Mesendoderm (in vitro differentiated cells): ENCODE measurements at regions not wholly inside any gene's neighbourhood (a gene's known extent, or its start where the extent isn't known, plus 50 kb on each side); places are given as distances from the start of the nearest gene placed in this dataset.

Experiments
- DNase-seq: peaks from one replicate; pipeline ENCODE4 v3.0.0; 2013
- H2AK5ac ChIP-seq: 2 replicates; pipeline ENCODE4 v1.6.1; 2013; ENCODE audit warnings: low read length, inconsistent platforms
- H2BK120ac ChIP-seq: 2 replicates; pipeline ENCODE4 v1.6.1; 2013; ENCODE audit warnings: low read depth, mild to moderate bottlenecking, low read length, moderate library complexity, mixed read lengths
- H2BK15ac ChIP-seq: replicated peaks from 2 replicates; pipeline ENCODE4 v1.6.1; 2013; ENCODE audit warnings: low read depth, mild to moderate bottlenecking, moderate library complexity
- H2BK5ac ChIP-seq: 2 replicates; pipeline ENCODE4 v1.6.1; 2013; ENCODE audit warnings: low read length, inconsistent platforms
- H3K18ac ChIP-seq: 2 replicates; pipeline ENCODE4 v1.6.1; 2013; ENCODE audit warnings: mild to moderate bottlenecking, low read length, mixed read lengths
- H3K23ac ChIP-seq: one replicate; pipeline ENCODE4 v1.6.1; 2013; ENCODE audit warnings: low read length
- H3K27ac ChIP-seq: 2 replicates; pipeline ENCODE4 v1.5.1; 2013; ENCODE audit warnings: low read depth, mild to moderate bottlenecking, inconsistent platforms, low read length, moderate library complexity
- H3K27me3 ChIP-seq: 2 replicates; pipeline ENCODE4 v1.6.1; 2013; ENCODE audit warnings: low read length, control low read depth, mild to moderate bottlenecking, inconsistent platforms; ENCODE audit not compliant: insufficient read depth, poor library complexity
- H3K36me3 ChIP-seq: 2 replicates; pipeline ENCODE4 v1.6.1; 2013; ENCODE audit warnings: low read length, inconsistent platforms; ENCODE audit not compliant: control insufficient read depth, insufficient read depth
- H3K4ac ChIP-seq: one replicate; pipeline ENCODE4 v1.6.1; 2013; ENCODE audit warnings: low read depth, mild to moderate bottlenecking, low read length, moderate library complexity
- H3K4me1 ChIP-seq: 2 replicates; pipeline ENCODE4 v1.6.1; 2013; ENCODE audit warnings: low read depth, low read length, inconsistent platforms; ENCODE audit not compliant: control insufficient read depth
- H3K4me2 ChIP-seq: 2 replicates; pipeline ENCODE4 v1.6.1; 2013; ENCODE audit warnings: low read length
- H3K4me3 ChIP-seq: 2 replicates; pipeline ENCODE4 v1.5.1; 2013; ENCODE audit warnings: mild to moderate bottlenecking, low read length
- H3K56ac ChIP-seq: one replicate; pipeline ENCODE4 v1.6.1; 2013; ENCODE audit warnings: low read length
- H3K79me1 ChIP-seq: 2 replicates; pipeline ENCODE4 v1.6.1; 2013; ENCODE audit warnings: low read length, inconsistent platforms
- H3K79me2 ChIP-seq: 2 replicates; pipeline ENCODE4 v1.6.1; 2013; ENCODE audit warnings: mild to moderate bottlenecking, low read length; ENCODE audit not compliant: control insufficient read depth, insufficient read depth
- H3K9ac ChIP-seq: 2 replicates; pipeline ENCODE4 v1.6.1; 2013; ENCODE audit warnings: low read length, inconsistent platforms
- H4K5ac ChIP-seq: one replicate; pipeline ENCODE4 v1.6.1; 2013; ENCODE audit warnings: low read length
- H4K8ac ChIP-seq: one replicate; pipeline ENCODE4 v1.6.1; 2013; ENCODE audit warnings: low read depth, mild to moderate bottlenecking, control low read depth, low read length, moderate library complexity
- WGBS: extraction: QIAGEN DNeasy Blood & Tissue Kit; methylation state at CpG from one replicate; pipeline ENCODE4 v1.1.7; 2013; ENCODE audit warnings: low lambda C conversion rate, missing lambda C conversion rate; ENCODE audit not compliant: insufficient coverage; ENCODE audit errors: extremely low coverage; 5-methylcytosine and 5-hydroxymethylcytosine counted together

- no peak overlapping the region for H4K5ac ChIP-seq
- H3K27me3 ChIP-seq, result no peaks in the 10 kb centered on the region
- no peak overlapping the region for H3K18ac ChIP-seq
- no peak overlapping the region for H2AK5ac ChIP-seq
- no peaks in the 10 kb centered on the region for H3K79me2 ChIP-seq
- no peak overlapping the region for H4K8ac ChIP-seq
- H2BK5ac ChIP-seq, result no peak overlapping the region
- H3K4me2 ChIP-seq, result no peak overlapping the region
- H3K36me3 ChIP-seq, result no peaks in the 10 kb centered on the region
- no peak for DNase-seq
- WGBS, result no CpG with 5 or more reads among the region's 1 CpG
- H3K23ac ChIP-seq, result no peak overlapping the region
- H2BK120ac ChIP-seq, result no peak overlapping the region
- no peaks in the 10 kb centered on the region for H3K79me1 ChIP-seq
- no peak overlapping the region for H3K27ac ChIP-seq
- H3K9ac ChIP-seq, result no peak overlapping the region
- no peaks in the 10 kb centered on the region for H3K4me1 ChIP-seq
- no peak overlapping the region for H3K4ac ChIP-seq
- no peak overlapping the region for H3K4me3 ChIP-seq
- H2BK15ac ChIP-seq, result no peak overlapping the region
- H3K56ac ChIP-seq, result no peak overlapping the region
These were observed 1098.1 kb downstream of the NCAM2 start for GRCh38 chr21:22096314-22096713.

GRCh38 chr21:22106720-22107410, 1108.7 kb downstream of the NCAM2 start:
- Histone ChIP-seq H3K27me3 (no peaks in the 10 kb centered on the region), H3K18ac (no peak overlapping the region), H3K4me3 (no peak overlapping the region), H4K8ac (no peak overlapping the region), H3K79me1 (no peaks in the 10 kb centered on the region), H2AK5ac (no peak overlapping the region), H2BK5ac (no peak overlapping the region), H3K9ac (no peak overlapping the region), H3K79me2 (no peaks in the 10 kb centered on the region), H3K4ac (no peak overlapping the region), H3K4me2 (no peak overlapping the region), H3K56ac (no peak overlapping the region), H3K4me1 (no peaks in the 10 kb centered on the region), H4K5ac (no peak overlapping the region), H2BK15ac (no peak overlapping the region), H3K23ac (no peak overlapping the region), H3K36me3 (no peaks in the 10 kb centered on the region), H2BK120ac (no peak overlapping the region), H3K27ac (no peak overlapping the region)
- no CpG with 5 or more reads among the region's 2 CpGs for WGBS
- no peak for DNase-seq

GRCh38 chr21:22115746-22116145, 1117.5 kb downstream of the NCAM2 start:
- H3K9ac ChIP-seq, result no peak overlapping the region
- no peaks in the 10 kb centered on the region for H3K79me2 ChIP-seq
- H4K8ac ChIP-seq, result no peak overlapping the region
- H3K4me2 ChIP-seq, result no peak overlapping the region
- H3K36me3 ChIP-seq, result no peaks in the 10 kb centered on the region
- no peak overlapping the region for H3K56ac ChIP-seq
- H3K27ac ChIP-seq, result no peak overlapping the region
- H2AK5ac ChIP-seq, result no peak overlapping the region
- H2BK120ac ChIP-seq, result no peak overlapping the region
- H3K4ac ChIP-seq, result no peak overlapping the region
- no peaks in the 10 kb centered on the region for H3K4me1 ChIP-seq
- no peak for DNase-seq
- H3K79me1 ChIP-seq, result no peaks in the 10 kb centered on the region
- no peak overlapping the region for H3K4me3 ChIP-seq
- no peak overlapping the region for H3K23ac ChIP-seq
- WGBS, result no CpG with 5 or more reads among the region's 2 CpGs
- H4K5ac ChIP-seq, result no peak overlapping the region
- no peak overlapping the region for H2BK5ac ChIP-seq
- H2BK15ac ChIP-seq, result no peak overlapping the region
- no peak overlapping the region for H3K18ac ChIP-seq
- no peaks in the 10 kb centered on the region for H3K27me3 ChIP-seq

- DNase-seq, result peak; percentile 78
- H3K4me2 ChIP-seq, result no peak overlapping the region
- H4K5ac ChIP-seq, result no peak overlapping the region
These were observed 1122.5 kb downstream of the NCAM2 start for GRCh38 chr21:22120616-22121266.

GRCh38 chr21:22125581-22125980, 1127.4 kb downstream of the NCAM2 start:
- Histone ChIP-seq H3K36me3 (no peaks in the 10 kb centered on the region), H2BK120ac (no peak overlapping the region), H3K4me1 (no peaks in the 10 kb centered on the region), H3K27me3 (no peaks in the 10 kb centered on the region), H3K4me3 (no peak overlapping the region), H3K27ac (no peak overlapping the region), H3K4ac (no peak overlapping the region), H3K9ac (no peak overlapping the region), H3K56ac (no peak overlapping the region), H3K79me1 (no peaks in the 10 kb centered on the region), H3K18ac (no peak overlapping the region), H3K23ac (no peak overlapping the region), H2AK5ac (no peak overlapping the region), H3K79me2 (no peaks in the 10 kb centered on the region), H2BK15ac (no peak overlapping the region), H4K5ac (no peak overlapping the region), H2BK5ac (no peak overlapping the region), H4K8ac (no peak overlapping the region), H3K4me2 (no peak overlapping the region)
- WGBS, result no CpG with 5 or more reads among the region's 2 CpGs
- no peak for DNase-seq

More at GRCh38 chr21:22120616-22121266, 1122.5 kb downstream of the NCAM2 start:
- no peak overlapping the region for H2BK5ac ChIP-seq
- H3K23ac ChIP-seq, result no peak overlapping the region
- no peak overlapping the region for H4K8ac ChIP-seq
- no peak overlapping the region for H2BK120ac ChIP-seq
- WGBS, result no CpG with 5 or more reads among the region's 14 CpGs
- no peaks in the 10 kb centered on the region for H3K36me3 ChIP-seq
- H2AK5ac ChIP-seq, result no peak overlapping the region
- H3K4me1 ChIP-seq, result no peaks in the 10 kb centered on the region
- H3K9ac ChIP-seq, result no peak overlapping the region
- H3K56ac ChIP-seq, result no peak overlapping the region
- no peaks in the 10 kb centered on the region for H3K79me1 ChIP-seq
- no peaks in the 10 kb centered on the region for H3K79me2 ChIP-seq
- no peaks in the 10 kb centered on the region for H3K27me3 ChIP-seq
- no peak overlapping the region for H2BK15ac ChIP-seq
- no peak overlapping the region for H3K4me3 ChIP-seq
- H3K4ac ChIP-seq, result no peak overlapping the region
- H3K27ac ChIP-seq, result no peak overlapping the region
- no peak overlapping the region for H3K18ac ChIP-seq
